HL-60/S4 treated with retinoic acid at 250 ng/mL for 4 days and 3 days (cell line): ENCODE measurements at regions not wholly inside any gene's neighbourhood (a gene's known extent, or its start where the extent isn't known, plus 50 kb on each side); places are given as distances from the start of the nearest gene placed in this dataset.

Experiments used
- in situ Hi-C: fragments of 300-500 bp; cut with MboI; formaldehyde crosslinking; loops from 2 replicates; pipeline ENCODE4 v1.7.0; 2022; ENCODE audit warnings: low sequenced_read_pairs

DNA sequence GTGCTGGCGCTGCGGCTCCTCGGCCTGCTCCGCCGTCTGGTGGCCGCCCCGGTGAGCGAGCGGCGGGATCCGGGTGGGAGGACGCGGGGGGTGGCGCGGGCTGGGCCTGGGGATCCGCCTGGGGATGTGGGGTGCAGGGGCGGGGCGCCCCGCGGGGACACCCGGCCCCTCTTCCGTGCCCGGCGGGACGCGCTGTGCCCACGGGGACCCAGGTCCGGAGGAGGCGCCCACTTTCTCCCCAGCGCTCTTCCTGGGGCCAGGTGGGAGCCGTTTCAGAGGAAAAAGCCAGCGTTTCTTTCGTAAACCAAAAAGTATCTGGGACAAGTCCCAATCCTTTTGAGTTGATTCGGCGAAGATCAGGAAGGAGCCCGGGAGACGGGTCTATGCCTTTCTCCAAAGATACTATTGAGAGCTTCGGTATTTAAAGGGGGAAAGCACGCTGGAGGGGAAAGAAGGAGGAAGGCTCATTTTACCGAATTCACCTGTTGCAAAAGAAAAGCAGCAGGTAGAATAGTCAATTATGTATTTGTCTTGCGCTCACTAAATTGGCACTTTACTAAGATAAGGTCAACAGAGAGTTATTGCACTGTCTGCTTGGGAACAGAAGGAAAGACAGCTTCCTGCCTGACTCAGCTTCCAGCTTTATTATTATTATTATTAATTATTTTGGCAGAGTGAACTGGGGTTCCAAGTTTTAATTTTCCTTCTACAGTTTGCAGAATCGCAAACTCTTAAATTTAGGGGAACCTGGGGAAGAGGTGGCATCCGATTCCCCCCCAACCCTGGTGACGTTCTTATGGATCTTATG lies 81.5 kb upstream of the CD99 start:
- in situ Hi-C loops = no loop called here

GRCh38 chrX:2608638-2609430 lies 82.3 kb upstream of the CD99 start:
- in situ Hi-C loops = no loop called here

DNA sequence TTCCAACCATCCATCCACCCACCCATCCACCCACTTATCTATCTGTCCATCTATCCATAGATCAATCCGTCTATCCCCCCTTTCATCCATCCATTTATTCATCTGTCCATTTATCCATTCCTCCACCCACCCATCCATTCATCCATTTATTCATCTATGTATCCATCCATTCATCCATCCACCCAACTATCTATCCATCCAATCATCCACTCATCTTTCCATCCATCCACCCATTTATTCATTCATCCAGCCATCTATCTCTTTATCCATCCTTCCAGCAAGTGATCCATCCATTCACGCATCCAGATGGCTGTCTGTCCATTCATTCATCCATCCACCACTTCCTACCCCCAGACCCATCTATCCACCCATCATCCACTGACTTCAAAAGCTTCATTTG lies 84.0 kb upstream of the CD99 start:
- in situ Hi-C loops = no loop called here

- in situ Hi-C loops = no loop called here
Measured at GRCh38 chrX:2600564-2600963, 90.5 kb upstream of the CD99 start.

DNA sequence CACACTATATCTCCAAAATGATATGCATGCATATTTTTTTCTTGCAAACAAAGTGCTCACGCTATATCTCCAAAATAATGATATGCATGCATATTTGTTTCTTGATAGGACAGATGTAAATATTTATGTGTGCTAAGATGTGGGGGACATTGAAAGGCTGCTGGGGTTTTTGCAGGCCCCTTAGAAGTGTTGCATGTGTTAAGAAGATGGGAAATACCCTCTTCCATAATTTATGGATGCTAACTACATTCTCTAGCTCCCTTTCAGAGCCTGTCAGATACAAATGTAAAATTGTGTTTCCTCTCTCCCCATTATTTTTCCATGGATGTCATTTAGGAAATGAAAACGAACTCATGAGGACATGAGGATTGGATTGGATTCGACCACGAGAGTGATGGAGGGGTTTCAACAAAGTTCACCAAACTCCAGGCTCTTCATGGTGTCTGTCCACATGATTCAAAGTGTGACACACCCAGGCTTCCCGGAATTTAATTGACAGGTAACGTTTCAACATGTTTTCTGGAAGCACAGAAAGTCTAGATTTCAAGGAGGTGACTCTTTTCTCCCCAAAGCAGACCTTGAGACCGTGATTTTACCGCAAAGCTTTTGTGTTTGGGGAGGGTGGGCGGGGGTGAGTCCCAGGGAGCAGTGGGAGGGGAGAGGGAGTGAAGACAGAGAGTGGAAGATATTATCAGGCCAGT lies 94.4 kb upstream of the CD99 start:
- in situ Hi-C loops = loop anchor here (25.0 kb wide), 1 partner anchor 934 kb away; no protein-coding TSS in a partner anchor

DNA sequence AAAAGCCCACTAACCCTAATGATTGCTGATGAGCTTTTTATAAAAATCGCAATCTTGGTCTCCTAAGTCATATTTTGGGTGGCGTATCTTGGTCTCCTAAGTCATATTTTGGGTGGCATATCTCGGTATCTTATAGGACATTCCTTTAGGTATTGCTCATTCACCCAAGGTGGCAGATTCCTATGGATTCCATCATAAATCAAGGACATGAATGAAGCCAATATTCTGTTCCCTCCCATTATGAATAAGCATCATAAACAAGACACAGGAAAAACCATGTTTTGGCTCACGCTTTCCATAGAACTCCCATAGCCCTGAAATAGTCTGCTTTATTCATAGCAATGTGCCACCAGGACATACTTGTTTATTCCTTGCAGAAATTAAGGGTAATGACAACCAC lies 95.0 kb upstream of the CD99 start:
- in situ Hi-C loops = loop anchor here (25.0 kb wide), 1 partner anchor 934 kb away; no protein-coding TSS in a partner anchor

DNA sequence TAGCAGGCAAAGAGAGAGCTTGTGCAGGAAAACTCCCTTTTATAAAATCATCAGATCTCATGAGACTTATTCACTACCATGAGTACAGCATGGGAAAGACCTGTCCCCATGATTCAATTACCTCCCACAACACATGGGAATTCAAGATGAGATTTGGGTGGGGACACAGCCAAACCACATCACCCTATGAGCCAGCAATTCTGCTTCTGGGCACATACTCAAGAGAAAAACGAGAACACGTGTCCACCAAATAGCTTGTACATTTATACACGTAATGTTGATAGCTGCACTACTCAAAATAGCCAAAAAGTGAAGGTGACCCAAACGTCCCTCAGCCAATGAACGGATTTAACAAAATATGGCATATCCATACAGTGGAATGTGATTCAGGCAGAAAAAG lies 94.5 kb upstream of the DHRSX start:
- in situ Hi-C loops = loop anchor here (25.0 kb wide), 1 partner anchor 933 kb away; no protein-coding TSS in a partner anchor

- in situ Hi-C loops = loop anchor here (25.0 kb wide), 1 partner anchor 932 kb away; no protein-coding TSS in a partner anchor
Measured at GRCh38 chrX:2594491-2594890, 93.7 kb upstream of the DHRSX start.

- in situ Hi-C loops = loop anchor here (25.0 kb wide), 1 partner anchor 930 kb away; no protein-coding TSS in a partner anchor
Measured at GRCh38 chrX:2592279-2592678, 91.5 kb upstream of the DHRSX start.

GRCh38 chrX:2589186-2590020 lies 88.6 kb upstream of the DHRSX start:
- in situ Hi-C loops = loop anchor here (25.0 kb wide), 1 partner anchor 927 kb away; no protein-coding TSS in a partner anchor

- in situ Hi-C loops = loop anchor here (25.0 kb wide), 1 partner anchor 926 kb away; no protein-coding TSS in a partner anchor
Measured at GRCh38 chrX:2588049-2588448, 87.3 kb upstream of the DHRSX start.

DNA sequence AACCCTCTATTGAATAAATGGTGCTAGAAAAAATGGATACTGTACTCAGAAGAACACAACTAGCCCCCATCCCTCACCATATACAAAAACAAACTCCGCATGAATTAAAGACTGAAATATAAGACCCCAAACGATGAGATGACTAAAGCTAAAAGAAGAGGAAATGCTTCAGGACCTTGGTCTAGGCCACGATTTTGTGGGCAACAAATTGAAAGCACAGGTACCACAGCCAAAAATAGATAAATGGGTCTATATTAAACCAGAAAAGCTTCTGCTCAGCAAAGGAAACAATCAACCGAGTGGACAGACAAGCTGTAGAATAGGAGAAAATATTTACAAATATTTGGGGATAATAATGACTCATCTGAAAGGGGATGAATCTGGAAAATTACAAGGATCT lies 86.4 kb upstream of the DHRSX start:
- in situ Hi-C loops = loop anchor here (25.0 kb wide), 1 partner anchor 925 kb away; no protein-coding TSS in a partner anchor

DNA sequence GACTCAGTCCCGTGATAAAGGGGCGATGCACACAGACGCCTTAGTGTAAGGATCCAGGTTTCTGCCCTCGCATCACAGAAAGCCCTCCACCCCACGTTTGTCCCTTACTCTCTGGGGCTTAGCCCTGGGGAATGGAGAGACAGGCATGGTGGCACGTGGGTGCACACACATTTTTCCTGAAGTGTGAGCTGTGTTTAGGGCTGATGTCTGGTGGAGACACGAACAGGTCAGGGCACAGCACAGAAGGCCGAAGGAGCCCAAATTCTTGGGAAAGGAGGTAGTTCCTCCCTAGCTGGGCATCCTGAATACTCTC lies 84.3 kb upstream of the DHRSX start:
- in situ Hi-C loops = loop anchor here (25.0 kb wide), 1 partner anchor 923 kb away; no protein-coding TSS in a partner anchor

- in situ Hi-C loops = loop anchor here (25.0 kb wide), 1 partner anchor 922 kb away; no protein-coding TSS in a partner anchor
Measured at GRCh38 chrX:2584251-2585157, 83.7 kb upstream of the DHRSX start.

DNA sequence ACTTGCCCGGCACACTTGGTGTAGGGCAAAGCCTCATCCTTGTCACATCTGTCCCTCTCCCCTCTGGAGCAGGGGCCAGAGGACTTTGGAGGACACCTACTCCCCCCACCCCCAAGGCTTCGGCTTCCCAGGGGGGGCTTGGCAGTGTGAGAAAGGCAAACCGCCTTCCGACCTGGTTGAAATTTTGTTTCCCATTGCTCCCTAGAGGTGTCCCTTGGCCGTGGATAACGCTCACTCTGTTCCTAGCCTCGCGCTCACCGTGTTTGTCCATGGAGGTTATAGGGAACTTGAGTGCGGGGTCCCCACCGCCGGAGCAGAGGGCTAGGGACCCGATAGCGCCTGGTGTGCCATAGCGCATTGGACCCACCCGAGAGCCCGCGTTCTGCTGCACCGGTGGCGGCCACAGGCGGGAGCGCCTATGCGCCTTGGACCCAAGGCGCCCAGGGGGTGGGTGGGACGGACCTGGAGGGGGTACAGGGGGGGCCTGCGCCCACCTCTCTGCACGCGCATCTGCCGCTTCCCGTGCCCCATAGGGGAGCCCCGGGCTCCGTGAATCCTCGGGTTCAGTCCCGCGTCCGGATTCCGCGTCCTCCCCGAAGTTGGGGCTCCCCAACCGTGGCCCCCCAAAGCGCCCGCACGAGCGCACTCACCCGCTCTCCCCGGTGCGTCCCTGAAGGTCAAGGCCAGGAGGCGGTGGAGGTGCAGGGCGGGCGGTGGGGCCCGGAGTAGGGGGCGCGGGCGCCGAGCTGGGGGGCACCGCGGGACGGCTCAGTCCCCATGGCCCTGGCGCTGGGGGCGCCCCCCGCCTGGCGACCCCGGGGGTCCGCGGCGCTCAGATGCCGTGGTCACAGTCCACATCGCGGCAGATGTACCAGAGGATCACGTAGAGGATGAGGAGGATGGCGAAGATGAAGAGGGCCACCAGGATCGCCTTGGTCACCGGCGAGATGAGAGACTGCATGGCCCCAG lies 82.7 kb upstream of the DHRSX start:
- in situ Hi-C loops = loop anchor here (25.0 kb wide), 1 partner anchor 921 kb away; no protein-coding TSS in a partner anchor

GRCh38 chrX:2582667-2583066 lies 81.9 kb upstream of the DHRSX start:
- in situ Hi-C loops = loop anchor here (25.0 kb wide), 1 partner anchor 920 kb away; no protein-coding TSS in a partner anchor

GRCh38 chrX:2581296-2581695 lies 80.5 kb upstream of the DHRSX start:
- in situ Hi-C loops = loop anchor here (25.0 kb wide), 1 partner anchor 919 kb away; no protein-coding TSS in a partner anchor

DNA sequence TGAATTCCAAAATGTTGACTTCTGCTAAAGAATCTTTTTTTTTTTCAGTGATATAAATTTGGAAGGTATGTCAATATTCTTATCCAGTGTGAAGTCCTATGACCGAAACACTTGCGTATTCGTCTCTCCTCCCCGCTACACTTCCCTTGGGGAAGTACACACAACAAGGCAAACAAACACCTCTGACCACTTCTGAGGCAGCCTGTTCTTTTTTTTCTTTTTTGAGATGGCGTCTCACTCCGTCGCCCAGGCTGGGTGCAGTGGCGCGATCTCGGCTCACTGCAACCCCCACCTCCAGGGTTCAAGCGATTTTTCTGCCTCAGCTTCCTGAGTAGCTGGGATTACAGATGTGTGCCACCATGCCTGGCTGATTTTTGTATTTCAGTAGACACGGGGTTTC lies 78.1 kb upstream of the DHRSX start:
- in situ Hi-C loops = loop anchor here (25.0 kb wide), 1 partner anchor 917 kb away; no protein-coding TSS in a partner anchor
